ENCODE measurements at regions not wholly inside any gene's neighbourhood (a gene's known extent, or its start where the extent isn't known, plus 50 kb on each side); places are given as distances from the start of the nearest gene placed in this dataset.

GRCh38 chr5:101163088-101163487 is 260.0 kb upstream of the ST8SIA4 start:
- Histone ChIP-seq H3K4me1 (ENCODE audit: control insufficient read depth, insufficient read depth, low read length) (no peaks in the 10 kb centered on the region), H3K4me3 (ENCODE audit: low read depth, low read length) (no peak overlapping the region), H3K27me3 (ENCODE audit: control insufficient read depth, insufficient read depth, low read length) (no peaks in the 10 kb centered on the region), H3K9me3 (ENCODE audit: control insufficient read depth, insufficient read depth, low read length) (no peaks in the 10 kb centered on the region), H3K36me3 (ENCODE audit: control insufficient read depth, insufficient read depth, low read length) (no peaks in the 10 kb centered on the region), H3K27ac (ENCODE audit: low read depth, low read length) (no peak overlapping the region)
- WGBS (ENCODE audit: insufficient coverage) = 81% methylated on average over 3 of the region's 4 CpGs
- no peak for DNase-seq (ENCODE audit: low read depth in 4 of 6, low spot score in 6 of 6)

- H3K27ac ChIP-seq (ENCODE audit: low read depth, low read length) = no peak overlapping the region
- H3K4me1 ChIP-seq (ENCODE audit: control insufficient read depth, insufficient read depth, low read length) = no peaks in the 10 kb centered on the region
- no peak overlapping the region for H3K4me3 ChIP-seq (ENCODE audit: low read depth, low read length)
- no peaks in the 10 kb centered on the region for H3K27me3 ChIP-seq (ENCODE audit: control insufficient read depth, insufficient read depth, low read length)
- no peaks in the 10 kb centered on the region for H3K9me3 ChIP-seq (ENCODE audit: control insufficient read depth, insufficient read depth, low read length)
- WGBS (ENCODE audit: insufficient coverage) = no CpG with 5 or more reads among the region's 1 CpG
- no peaks in the 10 kb centered on the region for H3K36me3 ChIP-seq (ENCODE audit: control insufficient read depth, insufficient read depth, low read length)
- peak in 1 of 6 donors; percentile 32 for DNase-seq (ENCODE audit: low read depth in 4 of 6, low spot score in 6 of 6)
Measured at GRCh38 chr5:101160002-101160401, 256.9 kb upstream of the ST8SIA4 start.

DNA sequence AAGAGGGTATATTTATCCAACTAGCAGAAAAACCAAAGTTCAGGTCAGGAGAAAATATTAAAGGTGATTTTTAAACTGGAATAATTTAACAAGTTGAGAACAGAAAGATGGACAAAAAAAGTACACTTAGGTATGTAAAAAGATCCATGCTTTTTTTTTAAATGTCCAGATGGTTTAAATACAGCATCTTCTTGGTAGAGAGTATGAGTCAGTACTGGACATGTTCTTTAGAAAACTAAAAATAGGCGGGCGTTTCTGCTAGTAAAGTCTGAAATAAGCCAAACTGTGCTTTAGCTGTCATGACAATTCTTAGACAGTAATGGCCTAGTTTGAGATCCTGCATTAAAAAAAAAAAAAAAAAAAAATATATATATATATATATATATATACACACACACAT is 255.9 kb upstream of the ST8SIA4 start:
- Histone ChIP-seq H3K27ac (ENCODE audit: low read depth, low read length) (no peak overlapping the region), H3K9me3 (ENCODE audit: control insufficient read depth, insufficient read depth, low read length) (no peaks in the 10 kb centered on the region), H3K36me3 (ENCODE audit: control insufficient read depth, insufficient read depth, low read length) (no peaks in the 10 kb centered on the region), H3K4me1 (ENCODE audit: control insufficient read depth, insufficient read depth, low read length) (no peaks in the 10 kb centered on the region), H3K4me3 (ENCODE audit: low read depth, low read length) (no peak overlapping the region), H3K27me3 (ENCODE audit: control insufficient read depth, insufficient read depth, low read length) (no peaks in the 10 kb centered on the region)
- no peak for DNase-seq (ENCODE audit: low read depth in 4 of 6, low spot score in 6 of 6)
- no CpG with 5 or more reads among the region's 2 CpGs for WGBS (ENCODE audit: insufficient coverage)

GRCh38 chr5:101153526-101153925 is 250.4 kb upstream of the ST8SIA4 start:
- Histone ChIP-seq H3K27ac (ENCODE audit: low read depth, low read length) (no peak overlapping the region), H3K4me3 (ENCODE audit: low read depth, low read length) (no peak overlapping the region), H3K4me1 (ENCODE audit: control insufficient read depth, insufficient read depth, low read length) (no peaks in the 10 kb centered on the region), H3K36me3 (ENCODE audit: control insufficient read depth, insufficient read depth, low read length) (no peaks in the 10 kb centered on the region), H3K9me3 (ENCODE audit: control insufficient read depth, insufficient read depth, low read length) (no peaks in the 10 kb centered on the region), H3K27me3 (ENCODE audit: control insufficient read depth, insufficient read depth, low read length) (no peaks in the 10 kb centered on the region)
- no peak for DNase-seq (ENCODE audit: low read depth in 4 of 6, low spot score in 6 of 6)
- WGBS (ENCODE audit: insufficient coverage) = no CpG with 5 or more reads among the region's 1 CpG

DNA sequence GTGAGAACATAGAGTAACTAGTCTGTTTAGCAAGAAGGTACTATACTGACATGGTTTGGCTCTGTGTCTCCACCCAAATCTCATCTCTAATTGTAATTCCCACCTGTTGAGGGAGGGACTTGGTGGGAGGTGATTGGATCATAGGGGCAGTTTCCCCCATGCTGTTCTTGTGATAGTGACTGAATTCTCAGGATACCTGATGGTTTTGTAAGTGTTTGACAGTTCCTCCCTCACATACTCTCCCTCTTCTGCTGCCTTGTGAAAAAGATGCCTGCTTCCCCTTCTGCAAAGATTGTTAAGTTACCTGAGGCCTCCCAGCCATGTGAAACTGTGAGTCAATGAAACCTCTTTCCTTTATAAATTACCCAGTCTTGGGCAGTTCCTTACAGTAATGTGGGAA is 240.4 kb upstream of the ST8SIA4 start:
- H3K36me3 ChIP-seq (ENCODE audit: control insufficient read depth, insufficient read depth, low read length) = no peaks in the 10 kb centered on the region
- DNase-seq (ENCODE audit: low read depth in 4 of 6, low spot score in 6 of 6) = no peak
- no peak overlapping the region for H3K27ac ChIP-seq (ENCODE audit: low read depth, low read length)
- no peaks in the 10 kb centered on the region for H3K9me3 ChIP-seq (ENCODE audit: control insufficient read depth, insufficient read depth, low read length)
- no peak overlapping the region for H3K4me3 ChIP-seq (ENCODE audit: low read depth, low read length)
- no peaks in the 10 kb centered on the region for H3K4me1 ChIP-seq (ENCODE audit: control insufficient read depth, insufficient read depth, low read length)
- H3K27me3 ChIP-seq (ENCODE audit: control insufficient read depth, insufficient read depth, low read length) = no peaks in the 10 kb centered on the region

DNA sequence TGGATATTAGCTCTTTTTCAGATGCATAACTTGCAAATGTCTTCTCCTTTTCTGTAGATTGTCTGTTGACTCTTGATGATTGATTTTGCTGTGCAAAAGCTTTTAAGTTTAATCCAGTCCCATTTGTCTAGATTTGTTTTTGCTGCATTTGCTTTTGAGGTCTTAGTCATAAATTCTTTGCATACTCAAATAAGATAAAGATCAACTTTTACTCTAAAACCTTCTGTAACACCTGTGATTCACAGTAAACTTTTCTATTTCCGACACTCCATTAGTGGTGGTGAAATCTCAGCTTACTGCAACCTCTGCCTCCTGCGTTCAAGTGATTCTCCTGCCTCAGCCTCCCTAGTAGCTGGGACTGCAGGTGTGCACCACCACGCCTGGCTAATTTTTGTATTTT is 239.0 kb upstream of the ST8SIA4 start:
- no peaks in the 10 kb centered on the region for H3K36me3 ChIP-seq (ENCODE audit: control insufficient read depth, insufficient read depth, low read length)
- no peak for DNase-seq (ENCODE audit: low read depth in 4 of 6, low spot score in 6 of 6)
- no peak overlapping the region for H3K27ac ChIP-seq (ENCODE audit: low read depth, low read length)
- no peak overlapping the region for H3K4me3 ChIP-seq (ENCODE audit: low read depth, low read length)
- WGBS (ENCODE audit: insufficient coverage) = 86% methylated on average over 1 of the region's 3 CpGs
- H3K4me1 ChIP-seq (ENCODE audit: control insufficient read depth, insufficient read depth, low read length) = no peaks in the 10 kb centered on the region
- H3K9me3 ChIP-seq (ENCODE audit: control insufficient read depth, insufficient read depth, low read length) = no peaks in the 10 kb centered on the region
- no peaks in the 10 kb centered on the region for H3K27me3 ChIP-seq (ENCODE audit: control insufficient read depth, insufficient read depth, low read length)

DNA sequence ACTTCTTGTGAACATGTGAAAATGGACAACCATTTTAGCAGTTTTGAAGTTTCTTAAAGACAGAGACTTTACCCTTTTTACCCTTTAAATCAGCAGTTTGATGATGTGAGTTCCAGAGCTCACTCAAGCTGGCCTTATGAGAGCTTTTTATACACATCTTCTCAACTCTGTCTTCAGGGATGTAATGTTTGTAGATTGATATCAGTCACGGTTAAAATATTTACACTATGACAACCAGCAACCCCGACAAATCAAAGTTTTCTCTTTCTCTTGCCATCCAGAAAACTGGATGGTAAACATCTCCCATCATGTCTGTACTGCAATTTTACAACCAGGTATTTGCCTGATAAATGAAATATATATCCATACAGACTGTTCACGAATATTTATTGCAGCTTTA is 233.4 kb upstream of the ST8SIA4 start:
- Histone ChIP-seq H3K27me3 (ENCODE audit: control insufficient read depth, insufficient read depth, low read length) (no peaks in the 10 kb centered on the region), H3K9me3 (ENCODE audit: control insufficient read depth, insufficient read depth, low read length) (no peaks in the 10 kb centered on the region), H3K27ac (ENCODE audit: low read depth, low read length) (no peak overlapping the region), H3K4me1 (ENCODE audit: control insufficient read depth, insufficient read depth, low read length) (no peaks in the 10 kb centered on the region), H3K36me3 (ENCODE audit: control insufficient read depth, insufficient read depth, low read length) (no peaks in the 10 kb centered on the region), H3K4me3 (ENCODE audit: low read depth, low read length) (no peak overlapping the region)
- no peak for DNase-seq (ENCODE audit: low read depth in 4 of 6, low spot score in 6 of 6)
- no CpG with 5 or more reads among the region's 3 CpGs for WGBS (ENCODE audit: insufficient coverage)

- Histone ChIP-seq H3K9me3 (ENCODE audit: control insufficient read depth, insufficient read depth, low read length) (no peaks in the 10 kb centered on the region), H3K36me3 (ENCODE audit: control insufficient read depth, insufficient read depth, low read length) (no peaks in the 10 kb centered on the region), H3K4me1 (ENCODE audit: control insufficient read depth, insufficient read depth, low read length) (no peaks in the 10 kb centered on the region), H3K27me3 (ENCODE audit: control insufficient read depth, insufficient read depth, low read length) (no peaks in the 10 kb centered on the region), H3K27ac (ENCODE audit: low read depth, low read length) (no peak overlapping the region), H3K4me3 (ENCODE audit: low read depth, low read length) (no peak overlapping the region)
- no peak for DNase-seq (ENCODE audit: low read depth in 4 of 6, low spot score in 6 of 6)
- WGBS (ENCODE audit: insufficient coverage) = 100% methylated on average over 1 of the region's 2 CpGs
Measured at GRCh38 chr5:101123363-101123762, 220.3 kb upstream of the ST8SIA4 start.

DNA sequence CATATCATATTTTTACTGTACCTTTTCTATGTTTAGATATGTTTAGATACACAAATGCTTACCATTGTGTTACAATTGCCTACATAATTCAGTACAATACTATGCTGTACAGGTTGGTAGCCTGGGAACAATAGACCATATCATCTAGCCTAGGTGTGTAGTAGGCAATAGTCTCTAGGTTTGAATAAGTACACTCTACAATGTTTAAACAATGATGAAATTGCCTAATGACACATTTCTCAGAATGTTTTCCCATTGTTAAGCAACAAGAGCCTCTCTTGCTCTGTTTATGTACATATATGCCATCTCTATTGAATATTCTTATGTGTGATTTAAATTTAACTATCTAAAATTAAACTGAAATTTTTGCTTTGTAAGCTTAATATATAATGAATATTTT is 209.6 kb upstream of the ST8SIA4 start:
- no peak overlapping the region for H3K27ac ChIP-seq (ENCODE audit: low read depth, low read length)
- H3K4me3 ChIP-seq (ENCODE audit: low read depth, low read length) = no peak overlapping the region
- H3K9me3 ChIP-seq (ENCODE audit: control insufficient read depth, insufficient read depth, low read length) = no peaks in the 10 kb centered on the region
- H3K36me3 ChIP-seq (ENCODE audit: control insufficient read depth, insufficient read depth, low read length) = no peaks in the 10 kb centered on the region
- no peaks in the 10 kb centered on the region for H3K4me1 ChIP-seq (ENCODE audit: control insufficient read depth, insufficient read depth, low read length)
- H3K27me3 ChIP-seq (ENCODE audit: control insufficient read depth, insufficient read depth, low read length) = no peaks in the 10 kb centered on the region
- no peak for DNase-seq (ENCODE audit: low read depth in 4 of 6, low spot score in 6 of 6)

GRCh38 chr5:101103874-101104273 is 200.8 kb upstream of the ST8SIA4 start:
- Histone ChIP-seq H3K4me1 (ENCODE audit: control insufficient read depth, insufficient read depth, low read length) (no peaks in the 10 kb centered on the region), H3K27me3 (ENCODE audit: control insufficient read depth, insufficient read depth, low read length) (no peaks in the 10 kb centered on the region), H3K36me3 (ENCODE audit: control insufficient read depth, insufficient read depth, low read length) (no peaks in the 10 kb centered on the region), H3K9me3 (ENCODE audit: control insufficient read depth, insufficient read depth, low read length) (no peaks in the 10 kb centered on the region), H3K27ac (ENCODE audit: low read depth, low read length) (no peak overlapping the region), H3K4me3 (ENCODE audit: low read depth, low read length) (no peak overlapping the region)
- no CpG with 5 or more reads among the region's 1 CpG for WGBS (ENCODE audit: insufficient coverage)
- no peak for DNase-seq (ENCODE audit: low read depth in 4 of 6, low spot score in 6 of 6)

GRCh38 chr5:101102506-101102905 is 199.4 kb upstream of the ST8SIA4 start:
- no peaks in the 10 kb centered on the region for H3K36me3 ChIP-seq (ENCODE audit: control insufficient read depth, insufficient read depth, low read length)
- H3K27ac ChIP-seq (ENCODE audit: low read depth, low read length) = no peak overlapping the region
- H3K27me3 ChIP-seq (ENCODE audit: control insufficient read depth, insufficient read depth, low read length) = no peaks in the 10 kb centered on the region
- DNase-seq (ENCODE audit: low read depth in 4 of 6, low spot score in 6 of 6) = no peak
- H3K4me3 ChIP-seq (ENCODE audit: low read depth, low read length) = no peak overlapping the region
- H3K4me1 ChIP-seq (ENCODE audit: control insufficient read depth, insufficient read depth, low read length) = no peaks in the 10 kb centered on the region
- H3K9me3 ChIP-seq (ENCODE audit: control insufficient read depth, insufficient read depth, low read length) = no peaks in the 10 kb centered on the region
